K562 (cell line): ENCODE measurements at regions not wholly inside any gene's neighbourhood (a gene's known extent, or its start where the extent isn't known, plus 50 kb on each side); places are given as distances from the start of the nearest gene placed in this dataset.

Experiments used
- ATAC-seq: fragments of 200-7000 bp; cut with Tn5 transposase; 3 replicates; pipeline ENCODE4 v1.9.1; 2020; ENCODE audit warnings: moderate library complexity
- BruUV-seq: library from RNA; stranded (reverse); fragments of 400-500 nt; replicated peaks from 2 replicates; lab custom pipeline; 2021; lab: Mats Ljungman, UMichigan
- CTCF ChIA-PET: fragments of 300-600 bp; formaldehyde crosslinking; extraction: SDS; loops from one replicate; lab custom pipeline; 2021; ENCODE audit warnings: low intra/inter-chr PET ratio; lab: Yijun Ruan, JAX
- POLR2A ChIA-PET: fragments of 300-600, 350-650 bp; sonication (Branson Sonifier 250); formaldehyde crosslinking; extraction: SDS; loops from one replicate; lab custom pipeline; 2021; ENCODE audit warnings: antibody characterized with exemption, inconsistent platforms; lab: Yijun Ruan, JAX
- DNase-seq, 4 experiments: peaks; one replicate each; pipeline versions ENCODE4 v3.0.0 to v3.0.0-alpha.2; 2011 to 2018; ENCODE audit warnings: low spot score in 3 of 4, mixed read lengths in 3 of 4; ENCODE audit errors: extremely low read depth in 1 of 4
- FAIRE-seq: peaks from 2 replicates; lab custom pipeline; 2011; peaks lifted over from hg19 to GRCh38; lab: Jason Lieb, UNC
- H2AFZ ChIP-seq: 2 replicates; pipeline ENCODE4 v1.6.0; 2011; ENCODE audit warnings: low read depth, low read length, control low read depth, inconsistent platforms
- H3K27ac ChIP-seq: fragments of 200-600 bp; 3 replicates; pipeline ENCODE4 v1.8.0; 2011; ENCODE audit warnings: low read depth, mild to moderate bottlenecking, control low read depth, inconsistent platforms, low read length, moderate library complexity, mixed read lengths; ENCODE audit errors: extremely low read depth
- H3K27me3 ChIP-seq, 2 experiments: fragments of 300-600 bp in 1 of 2; 2 replicates in 1 of 2; 3 replicates in 1 of 2; pipeline versions ENCODE4 v1.6.0 to v1.8.0; 2011; ENCODE audit warnings: inconsistent platforms in 2 of 2, low read length in 2 of 2, mild to moderate bottlenecking in 1 of 2, mixed read lengths in 1 of 2, moderate library complexity in 1 of 2; ENCODE audit not compliant: control insufficient read depth in 2 of 2, insufficient read depth in 2 of 2
- H3K36me3 ChIP-seq: fragments of 300-600 bp; 3 replicates; pipeline ENCODE4 v1.8.0; 2011; ENCODE audit warnings: mild to moderate bottlenecking, low read length, inconsistent platforms; ENCODE audit not compliant: control insufficient read depth, insufficient read depth
- H3K4me1 ChIP-seq, 2 experiments: fragments of 200-600 bp in 1 of 2; replicated peaks in 1 of 2; 2 replicates in 1 of 2; 3 replicates in 1 of 2; pipeline versions ENCODE4 v1.5.1 to v1.8.0; 2011; ENCODE audit warnings: inconsistent platforms in 2 of 2, low read length in 2 of 2, mild to moderate bottlenecking in 1 of 2, mixed read lengths in 1 of 2, moderate library complexity in 1 of 2; ENCODE audit not compliant: control insufficient read depth in 2 of 2, insufficient read depth in 2 of 2
- H3K4me2 ChIP-seq: 2 replicates; pipeline ENCODE4 v1.6.1; 2011; ENCODE audit warnings: low read length, control low read depth, inconsistent platforms, mixed read lengths; ENCODE audit not compliant: insufficient read depth
- H3K4me3 ChIP-seq: fragments of 200-600 bp; sonication (generic), shearing (Covaris generic); 2 replicates; pipeline ENCODE4 v1.5.1; 2016; ENCODE audit warnings: control low read depth, inconsistent platforms
- H3K79me2 ChIP-seq: fragments of 200-600 bp; 3 replicates; pipeline ENCODE4 v1.8.0; 2011; ENCODE audit warnings: low read length, inconsistent platforms; ENCODE audit not compliant: control insufficient read depth, insufficient read depth
- H3K9ac ChIP-seq, 2 experiments: 2 replicates each; pipeline versions ENCODE4 v1.6.0 to v1.6.1; 2011; ENCODE audit warnings: low read depth in 2 of 2, low read length in 2 of 2, control low read depth in 1 of 2, inconsistent platforms in 1 of 2, mild to moderate bottlenecking in 1 of 2, mixed read lengths in 1 of 2; ENCODE audit not compliant: insufficient read depth in 1 of 2
- H3K9me1 ChIP-seq: one replicate; pipeline ENCODE4 v1.6.0; 2011; ENCODE audit warnings: inconsistent platforms, mild to moderate bottlenecking, low read length, moderate library complexity; ENCODE audit not compliant: control insufficient read depth, insufficient read depth
- H3K9me3 ChIP-seq: replicated peaks from 2 replicates; pipeline ENCODE4 v1.5.1; 2011; ENCODE audit warnings: low read depth, low read length, inconsistent platforms; ENCODE audit not compliant: control insufficient read depth, insufficient read depth
- H4K20me1 ChIP-seq: replicated peaks from 2 replicates; pipeline ENCODE4 v1.6.1; 2011; ENCODE audit warnings: low read length, inconsistent platforms, mixed read lengths; ENCODE audit not compliant: control insufficient read depth, insufficient read depth
- DMBX1 ChIP-seq: fragments of 250-450 bp; sonication (Bioruptor Pico); IDR thresholded peaks from 2 replicates; pipeline ENCODE4 v1.8.0; 2022; ENCODE audit warnings: inconsistent platforms, mild to moderate bottlenecking, moderate library complexity, borderline replicate concordance
- HDAC8 ChIP-seq: fragments of 450-650 bp; IDR thresholded peaks from 2 replicates; pipeline ENCODE4 v1.6.1; 2016; ENCODE audit warnings: mild to moderate bottlenecking, missing genetic modification characterization, moderate library complexity, missing compliant biosample characterization
- RBM14 ChIP-seq: fragments of 200-400 bp; formaldehyde crosslinking; IDR thresholded peaks from 2 replicates; pipeline ENCODE4 v1.6.1; 2018; ENCODE audit warnings: low read depth, mild to moderate bottlenecking, low read length, moderate library complexity, borderline replicate concordance; ENCODE audit not compliant: insufficient read depth
- SPI1 ChIP-seq: IDR thresholded peaks from 2 replicates; pipeline ENCODE4 v1.6.1; 2011; ENCODE audit warnings: low read depth, low read length, control low read depth, borderline replicate concordance
- TEAD4 ChIP-seq, 2 experiments: sonication (generic) in 1 of 2; formaldehyde crosslinking in 1 of 2; IDR thresholded peaks; 2 replicates each; pipeline versions ENCODE4 v1.6.1 to v1.8.0; 2012 to 2022; ENCODE audit warnings: borderline replicate concordance in 1 of 2, inconsistent platforms in 1 of 2, low read length in 1 of 2, mild to moderate bottlenecking in 1 of 2, missing genetic modification reagents in 1 of 2
- ZNF12 ChIP-seq: sonication (generic); formaldehyde crosslinking; IDR thresholded peaks from 2 replicates; pipeline ENCODE4 v1.4.0; 2020; ENCODE audit warnings: mild to moderate bottlenecking, missing genetic modification reagents
- ZNF212 ChIP-seq: fragments of 450-650 bp; formaldehyde crosslinking; IDR thresholded peaks from 2 replicates; pipeline ENCODE4 v1.4.0; 2020; ENCODE audit warnings: mild to moderate bottlenecking
- ZNF41 ChIP-seq: fragments of 250-450 bp; sonication (Bioruptor Pico); conservative IDR thresholded peaks from 2 replicates; pipeline ENCODE4 v1.4.0; 2020; ENCODE audit warnings: mild to moderate bottlenecking
- ZNF780A ChIP-seq: fragments of 250-450 bp; sonication (Bioruptor Pico); IDR thresholded peaks from 2 replicates; pipeline ENCODE4 v1.5.0; 2021; ENCODE audit warnings: mild to moderate bottlenecking
- WGBS: fragments of 100-300 bp; shearing (Covaris generic); methylation state at CpG from one replicate; pipeline ENCODE4 v1.1.6; 2016; ENCODE audit warnings: low coverage, mixed read lengths; ENCODE audit not compliant: insufficient coverage; ENCODE audit errors: missing lambda C conversion rate; 5-methylcytosine and 5-hydroxymethylcytosine counted together
- in situ Hi-C: fragments of 300-500 bp; cut with MboI; formaldehyde crosslinking; loops from 4 replicates; pipeline ENCODE4 v1.15.0; 2018; ENCODE audit warnings: inconsistent platforms, mixed read lengths
- intact Hi-C: fragments of 100-400 bp; cut with micrococcal nuclease; formaldehyde crosslinking; loops from 2 replicates; pipeline ENCODE4 v1.14.2; 2022
- TF ChIP-seq, protein P1 (sequence below): IDR thresholded peaks from 2 replicates; pipeline ENCODE4 v1.6.1; 2011; ENCODE audit not compliant: insufficient read length; ENCODE audit errors: extremely low read depth
- TF ChIP-seq, protein P2 (sequence below): sonication (generic); IDR thresholded peaks from 2 replicates; pipeline ENCODE4 v1.6.1; 2016
- TF ChIP-seq, protein P3 (sequence below): fragments of 450-650 bp; formaldehyde crosslinking; IDR thresholded peaks from 2 replicates; pipeline ENCODE4 v1.4.0; 2022; ENCODE audit warnings: mild to moderate bottlenecking, moderate library complexity

DNA sequence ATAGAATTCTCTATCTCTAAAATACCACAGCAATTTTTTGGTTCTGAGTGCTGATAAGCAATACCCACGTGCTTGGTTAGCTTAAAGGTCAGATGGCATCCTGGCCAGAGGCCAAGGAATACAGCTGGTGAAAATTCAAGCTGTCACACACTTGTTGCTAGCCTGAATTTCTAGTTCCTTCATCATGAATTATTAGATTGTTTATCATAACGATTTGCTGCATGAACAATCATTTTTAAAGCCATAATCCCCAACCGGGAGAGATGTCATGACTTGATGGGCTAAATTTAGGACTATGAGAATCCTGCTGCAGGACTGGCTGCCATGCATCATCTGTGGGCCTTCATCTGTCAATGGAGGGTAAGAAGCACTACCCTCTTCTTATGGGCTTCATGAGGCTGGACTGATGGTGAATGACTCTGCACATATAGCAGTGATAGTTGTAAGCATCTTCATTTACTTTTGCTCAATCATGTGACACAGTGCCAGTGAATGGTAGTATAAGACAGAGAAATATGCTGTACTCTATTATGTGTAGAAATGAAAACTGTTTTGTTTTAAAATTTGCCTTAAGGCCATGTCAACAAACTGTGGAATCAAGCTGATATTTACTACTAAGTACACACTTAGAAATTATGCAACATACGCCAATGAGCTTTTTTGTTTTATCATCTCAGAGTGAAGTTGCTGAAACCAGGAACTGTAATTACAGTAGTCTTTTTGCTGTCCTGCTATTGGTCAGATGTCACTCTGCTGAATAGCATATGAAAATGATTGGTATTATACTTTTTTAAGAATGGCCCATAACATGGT, 80.5 kb upstream of the RALGPS2 start (continued):
- no peak for TF ChIP-seq ZNF780A (CRISPR knock-in tag)
- TF ChIP-seq, protein P1, sequence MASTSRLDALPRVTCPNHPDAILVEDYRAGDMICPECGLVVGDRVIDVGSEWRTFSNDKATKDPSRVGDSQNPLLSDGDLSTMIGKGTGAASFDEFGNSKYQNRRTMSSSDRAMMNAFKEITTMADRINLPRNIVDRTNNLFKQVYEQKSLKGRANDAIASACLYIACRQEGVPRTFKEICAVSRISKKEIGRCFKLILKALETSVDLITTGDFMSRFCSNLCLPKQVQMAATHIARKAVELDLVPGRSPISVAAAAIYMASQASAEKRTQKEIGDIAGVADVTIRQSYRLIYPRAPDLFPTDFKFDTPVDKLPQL = no peak

DNA sequence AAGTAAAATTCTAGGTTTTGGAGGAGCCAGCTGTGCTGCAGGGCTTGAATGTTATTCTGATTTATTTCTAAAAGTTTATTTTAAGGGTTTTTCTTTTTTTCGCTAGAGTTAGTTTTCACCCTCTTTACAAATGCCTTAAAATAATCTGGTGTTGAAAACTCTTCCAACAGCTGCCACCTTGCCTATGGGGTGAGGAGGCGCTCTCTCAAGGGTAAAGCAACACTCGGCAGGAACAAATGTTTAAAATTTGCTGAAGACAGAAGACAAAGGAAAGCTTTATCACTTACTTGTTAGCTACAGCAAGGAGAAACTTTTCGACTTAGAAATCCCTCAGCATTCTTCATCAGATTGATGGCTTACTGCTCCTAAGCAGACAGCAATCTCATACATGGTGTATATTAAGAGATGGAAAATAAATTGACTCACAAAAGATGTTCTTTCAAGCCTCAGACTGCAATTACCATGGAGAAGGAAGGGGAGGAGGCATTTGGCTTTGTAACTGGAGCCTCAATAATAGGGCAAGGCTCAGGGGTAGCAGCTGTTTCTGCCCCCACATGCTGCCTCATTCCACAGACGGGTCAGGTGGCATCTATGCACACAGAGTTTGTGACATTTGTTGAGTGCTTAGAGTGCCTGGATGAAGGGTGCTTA, 79.8 kb upstream of the RALGPS2 start:
- Histone ChIP-seq H3K4me2 (no peak overlapping the region), H4K20me1 (no peaks in the 10 kb centered on the region), H3K4me3 (no peak overlapping the region), H3K27me3 (peaks cover 5 to 12% of the 10 kb centered on the region in 2 experiments; a peak in 4 of 5 replicates)
- TF ChIP-seq, protein P2, sequence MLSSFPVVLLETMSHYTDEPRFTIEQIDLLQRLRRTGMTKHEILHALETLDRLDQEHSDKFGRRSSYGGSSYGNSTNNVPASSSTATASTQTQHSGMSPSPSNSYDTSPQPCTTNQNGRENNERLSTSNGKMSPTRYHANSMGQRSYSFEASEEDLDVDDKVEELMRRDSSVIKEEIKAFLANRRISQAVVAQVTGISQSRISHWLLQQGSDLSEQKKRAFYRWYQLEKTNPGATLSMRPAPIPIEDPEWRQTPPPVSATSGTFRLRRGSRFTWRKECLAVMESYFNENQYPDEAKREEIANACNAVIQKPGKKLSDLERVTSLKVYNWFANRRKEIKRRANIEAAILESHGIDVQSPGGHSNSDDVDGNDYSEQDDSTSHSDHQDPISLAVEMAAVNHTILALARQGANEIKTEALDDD = no peak
- TF ChIP-seq, protein P3, sequence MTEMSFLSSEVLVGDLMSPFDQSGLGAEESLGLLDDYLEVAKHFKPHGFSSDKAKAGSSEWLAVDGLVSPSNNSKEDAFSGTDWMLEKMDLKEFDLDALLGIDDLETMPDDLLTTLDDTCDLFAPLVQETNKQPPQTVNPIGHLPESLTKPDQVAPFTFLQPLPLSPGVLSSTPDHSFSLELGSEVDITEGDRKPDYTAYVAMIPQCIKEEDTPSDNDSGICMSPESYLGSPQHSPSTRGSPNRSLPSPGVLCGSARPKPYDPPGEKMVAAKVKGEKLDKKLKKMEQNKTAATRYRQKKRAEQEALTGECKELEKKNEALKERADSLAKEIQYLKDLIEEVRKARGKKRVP (CRISPR knock-in tag) = no peak
- TF ChIP-seq HDAC8 (tag) (no peak), ZNF212 (CRISPR knock-in tag) (no peak), DMBX1 (CRISPR knock-in tag) (no peak), SPI1 (no peak), ZNF41 (CRISPR knock-in tag) (no peak), TEAD4 (IDR thresholded peaks at IDR 0.05; ENCODE audit: low read length) (no peak), TEAD4 (CRISPR knock-in tag; IDR thresholded peaks at IDR 0.05; ENCODE audit: borderline replicate concordance) (no peak), ZNF12 (no peak), RBM14 (no peak)
- TF ChIP-seq, all 486 proteins: peak for 0
- Histone ChIP-seq H3K4me1 (no peaks in the 10 kb centered on the region), H3K9me1 (no peaks in the 10 kb centered on the region), H3K79me2 (no peaks in the 10 kb centered on the region), H3K27ac (no peak overlapping the region), H2AFZ (no peak overlapping the region), H3K9me3 (no peaks in the 10 kb centered on the region), H3K36me3 (no peaks in the 10 kb centered on the region), H3K9ac (no peak overlapping the region)
- intact Hi-C loops = no loop called here
- FAIRE-seq (no peak), DNase-seq (no peak), ATAC-seq (no peak)
- ChIA-PET POLR2A (interaction anchor here (0.6 to 1.4 kb wide), 2 partner anchors 11 to 571 kb away, joined by 3 to 4 read pairs; no protein-coding TSS in a partner anchor), CTCF (no interaction called here)
- WGBS = 2% methylated on average over 5 of the region's 5 CpGs
- in situ Hi-C loops = no loop called here
- no TSS peak for BruUV-seq
